ENCODE measurements at regions not wholly inside any gene's neighbourhood (a gene's known extent, or its start where the extent isn't known, plus 50 kb on each side); places are given as distances from the start of the nearest gene placed in this dataset.

- POLR2A ChIA-PET = no interaction called here
- TF ChIP-seq, protein P1, sequence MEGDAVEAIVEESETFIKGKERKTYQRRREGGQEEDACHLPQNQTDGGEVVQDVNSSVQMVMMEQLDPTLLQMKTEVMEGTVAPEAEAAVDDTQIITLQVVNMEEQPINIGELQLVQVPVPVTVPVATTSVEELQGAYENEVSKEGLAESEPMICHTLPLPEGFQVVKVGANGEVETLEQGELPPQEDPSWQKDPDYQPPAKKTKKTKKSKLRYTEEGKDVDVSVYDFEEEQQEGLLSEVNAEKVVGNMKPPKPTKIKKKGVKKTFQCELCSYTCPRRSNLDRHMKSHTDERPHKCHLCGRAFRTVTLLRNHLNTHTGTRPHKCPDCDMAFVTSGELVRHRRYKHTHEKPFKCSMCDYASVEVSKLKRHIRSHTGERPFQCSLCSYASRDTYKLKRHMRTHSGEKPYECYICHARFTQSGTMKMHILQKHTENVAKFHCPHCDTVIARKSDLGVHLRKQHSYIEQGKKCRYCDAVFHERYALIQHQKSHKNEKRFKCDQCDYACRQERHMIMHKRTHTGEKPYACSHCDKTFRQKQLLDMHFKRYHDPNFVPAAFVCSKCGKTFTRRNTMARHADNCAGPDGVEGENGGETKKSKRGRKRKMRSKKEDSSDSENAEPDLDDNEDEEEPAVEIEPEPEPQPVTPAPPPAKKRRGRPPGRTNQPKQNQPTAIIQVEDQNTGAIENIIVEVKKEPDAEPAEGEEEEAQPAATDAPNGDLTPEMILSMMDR (IDR thresholded peaks at IDR 0.05) = no peak
- no peak for TF ChIP-seq EZH2 (IDR thresholded peaks at IDR 0.05; ENCODE audit: borderline replicate concordance, insufficient read depth, low read depth, low read length, poor library complexity, severe bottlenecking)
- CTCF ChIA-PET = no interaction called here
- Mint-ChIP-seq H3K27ac (no peak overlapping the region), H3K4me3 (no peak overlapping the region), H3K9me3 (ENCODE audit: insufficient read depth) (peaks cover 3% of the 10 kb centered on the region), H3K27me3 (no peaks in the 10 kb centered on the region), H3K4me1 (peaks cover 30% of the 10 kb centered on the region)
- no peak overlapping the region for H3K4me2 ChIP-seq (replicated peaks; ENCODE audit: low read depth, low read length, poor library complexity, severe bottlenecking)
- no peaks in the 10 kb centered on the region for H3K27me3 ChIP-seq (replicated peaks in 1 of 4; ENCODE audit: control extremely low read depth in 1 of 4, control insufficient read depth in 3 of 4, insufficient read depth in 4 of 4, low read length in 3 of 4)
- H3K9me3 ChIP-seq (ENCODE audit: control extremely low read depth in 1 of 3, control insufficient read depth in 2 of 3, insufficient read depth in 1 of 3, low read length in 2 of 3) = peaks cover 3 to 9% (median 6%) of the 10 kb centered on the region in 3 donors
- H3K79me2 ChIP-seq (ENCODE audit: control insufficient read depth, insufficient read depth, low read length) = no peaks in the 10 kb centered on the region
- H2AFZ ChIP-seq (ENCODE audit: insufficient read depth, low read depth, low read length, poor library complexity, severe bottlenecking) = no peak overlapping the region
- 100% methylated on average over 2 of the region's 3 CpGs for WGBS (ENCODE audit: insufficient coverage)
- DNase-seq = no peak
- no peak overlapping the region for H3K9ac ChIP-seq (ENCODE audit: low read length)
- no peak overlapping the region for H3K27ac ChIP-seq (ENCODE audit: low read length in 2 of 2)
- no peak overlapping the region for H3K4me3 ChIP-seq (ENCODE audit: control extremely low read depth in 1 of 5, extremely low read depth in 1 of 5, insufficient read depth in 1 of 5, low read depth in 2 of 5, low read length in 4 of 5)
- intact Hi-C loops (cut with micrococcal nuclease) = no loop called here
- H4K20me1 ChIP-seq (ENCODE audit: control insufficient read depth, insufficient read depth, low read length, poor library complexity, severe bottlenecking) = no peaks in the 10 kb centered on the region
- no peaks in the 10 kb centered on the region for H3K36me3 ChIP-seq (replicated peaks in 1 of 2; ENCODE audit: control extremely low read depth in 1 of 2, control insufficient read depth in 1 of 2, extremely low read depth in 1 of 2, insufficient read depth in 2 of 2, low read length in 1 of 2)
- peaks cover 10 to 13% of the 10 kb centered on the region in 2 donors for H3K4me1 ChIP-seq (ENCODE audit: control insufficient read depth in 2 of 2, insufficient read depth in 2 of 2, low read length in 2 of 2)
- no peak for ATAC-seq (ENCODE audit: low read depth)
These were observed 164.5 kb downstream of the LPIN1 start for GRCh38 chr2:11910971-11911370.

DNA sequence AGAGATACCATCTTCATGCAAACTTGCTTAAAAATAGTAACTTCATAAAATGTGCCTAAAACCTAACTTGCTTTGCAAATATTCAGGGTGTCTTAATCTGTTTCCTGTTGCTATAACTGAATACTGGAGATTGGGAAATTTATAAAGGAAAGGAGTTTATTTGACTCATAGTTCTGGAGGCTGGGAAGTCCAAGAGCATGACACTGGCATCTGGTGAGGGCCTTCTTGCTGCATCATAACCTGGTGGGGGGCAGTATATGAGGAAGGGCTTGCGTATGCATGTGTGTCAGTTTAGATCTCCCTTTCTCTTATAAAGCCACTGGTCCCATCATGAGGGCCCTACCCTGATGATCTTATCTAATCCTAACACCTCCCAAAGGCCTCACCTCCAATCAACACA lies 166.5 kb downstream of the LPIN1 start:
- no peak overlapping the region for H3K27ac ChIP-seq (ENCODE audit: low read length in 2 of 2)
- TF ChIP-seq EZH2 (IDR thresholded peaks at IDR 0.05; ENCODE audit: borderline replicate concordance, insufficient read depth, low read depth, low read length, poor library complexity, severe bottlenecking) = no peak
- TF ChIP-seq, protein P1 (IDR thresholded peaks at IDR 0.05) = no peak
- H4K20me1 ChIP-seq (ENCODE audit: control insufficient read depth, insufficient read depth, low read length, poor library complexity, severe bottlenecking) = no peaks in the 10 kb centered on the region
- H3K79me2 ChIP-seq (ENCODE audit: control insufficient read depth, insufficient read depth, low read length) = no peaks in the 10 kb centered on the region
- H3K9me3 ChIP-seq (ENCODE audit: control extremely low read depth in 1 of 3, control insufficient read depth in 2 of 3, insufficient read depth in 1 of 3, low read length in 2 of 3) = peaks cover 3 to 9% (median 6%) of the 10 kb centered on the region in 3 donors
- Mint-ChIP-seq H3K9me3 (ENCODE audit: insufficient read depth) (peaks cover 3% of the 10 kb centered on the region), H3K27ac (no peak overlapping the region), H3K4me1 (peaks cover 20% of the 10 kb centered on the region), H3K27me3 (no peaks in the 10 kb centered on the region), H3K4me3 (no peak overlapping the region)
- ChIA-PET CTCF (no interaction called here), POLR2A (no interaction called here)
- H3K4me1 ChIP-seq (ENCODE audit: control insufficient read depth in 2 of 2, insufficient read depth in 2 of 2, low read length in 2 of 2) = peaks cover 0 to 4% of the 10 kb centered on the region in 2 donors
- H2AFZ ChIP-seq (ENCODE audit: insufficient read depth, low read depth, low read length, poor library complexity, severe bottlenecking) = no peak overlapping the region
- DNase-seq (no peak), ATAC-seq (ENCODE audit: low read depth) (no peak)
- no peak overlapping the region for H3K4me3 ChIP-seq (ENCODE audit: control extremely low read depth in 1 of 5, extremely low read depth in 1 of 5, insufficient read depth in 1 of 5, low read depth in 2 of 5, low read length in 4 of 5)
- WGBS (ENCODE audit: insufficient coverage) = no CpG with 5 or more reads among the region's 1 CpG
- H3K9ac ChIP-seq (ENCODE audit: low read length) = no peak overlapping the region
- intact Hi-C loops (cut with micrococcal nuclease) = no loop called here
- no peak overlapping the region for H3K4me2 ChIP-seq (replicated peaks; ENCODE audit: low read depth, low read length, poor library complexity, severe bottlenecking)
- H3K36me3 ChIP-seq (replicated peaks in 1 of 2; ENCODE audit: control extremely low read depth in 1 of 2, control insufficient read depth in 1 of 2, extremely low read depth in 1 of 2, insufficient read depth in 2 of 2, low read length in 1 of 2) = no peaks in the 10 kb centered on the region
- no peaks in the 10 kb centered on the region for H3K27me3 ChIP-seq (replicated peaks in 1 of 4; ENCODE audit: control extremely low read depth in 1 of 4, control insufficient read depth in 3 of 4, insufficient read depth in 4 of 4, low read length in 3 of 4)

All from B cell (primary cell).